Neural crest cell (in vitro differentiated cells): ENCODE measurements at regions not wholly inside any gene's neighbourhood (a gene's known extent, or its start where the extent isn't known, plus 50 kb on each side); places are given as distances from the start of the nearest gene placed in this dataset.

Experiments
- DNase-seq: peaks from one replicate; pipeline ENCODE4 v3.0.0; 2021; ENCODE audit warnings: low read depth, mixed read lengths, low spot score
- H3K27ac Mint-ChIP-seq: one replicate; pipeline ENCODE4 v1.8.0; 2021; ENCODE audit warnings: mild to moderate bottlenecking, mixed read lengths; ENCODE audit not compliant: unreplicated experiment
- H3K27me3 Mint-ChIP-seq: 2 replicates; pipeline ENCODE4 v1.8.0; 2021; ENCODE audit warnings: low read depth, mild to moderate bottlenecking, mixed read lengths
- H3K36me3 Mint-ChIP-seq: 2 replicates; pipeline ENCODE4 v1.8.0; 2021; ENCODE audit warnings: low read depth, mild to moderate bottlenecking, mixed read lengths
- H3K4me1 Mint-ChIP-seq: 2 replicates; pipeline ENCODE4 v1.8.0; 2021; ENCODE audit warnings: mixed read lengths
- H3K4me3 Mint-ChIP-seq: one replicate; pipeline ENCODE4 v1.8.0; 2021; ENCODE audit warnings: mild to moderate bottlenecking, mixed read lengths
- H3K9me3 Mint-ChIP-seq: 2 replicates; pipeline ENCODE4 v1.8.0; 2021; ENCODE audit warnings: mixed read lengths
- TF ChIP-seq, protein P1 (sequence below): fragments of 200-600 bp; sonication (generic); conservative IDR thresholded peaks from 2 replicates; pipeline ENCODE4 v1.5.0; 2021; ENCODE audit warnings: antibody characterized with exemption, mild to moderate bottlenecking

DNA sequence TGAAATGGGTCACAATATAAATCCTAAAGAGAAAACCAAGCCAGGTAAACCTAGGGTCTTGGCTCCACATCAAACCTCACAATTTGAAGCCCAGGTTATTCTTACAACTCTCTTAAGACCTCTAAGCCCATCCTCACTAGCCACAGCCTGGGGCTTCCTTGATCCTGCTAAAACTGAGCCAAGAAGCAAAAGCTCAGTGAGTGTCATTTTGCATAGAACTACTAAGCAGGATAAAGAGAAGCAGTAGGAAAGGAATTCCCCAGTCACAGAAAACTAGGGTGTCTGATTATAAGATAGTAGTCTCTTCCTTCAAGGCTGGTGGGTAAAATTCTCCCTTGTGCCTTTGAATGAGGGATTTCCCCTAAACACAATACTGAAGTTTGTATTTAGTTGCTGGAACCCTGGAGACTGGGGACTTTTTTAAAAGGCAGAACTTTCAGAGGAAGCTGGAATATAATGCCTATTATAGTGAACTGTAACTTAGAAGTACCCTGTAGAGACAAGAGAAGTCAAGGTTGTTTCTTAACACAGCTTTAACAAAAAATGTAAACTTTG is 196.6 kb upstream of the KIAA1217 start:
- Mint-ChIP-seq H3K4me3 (no peak overlapping the region), H3K27ac (no peak overlapping the region), H3K27me3 (no peaks in the 10 kb centered on the region), H3K9me3 (peaks cover 3% of the 10 kb centered on the region), H3K36me3 (no peaks in the 10 kb centered on the region), H3K4me1 (peaks cover 26% of the 10 kb centered on the region)
- DNase-seq: no peak
- TF ChIP-seq, protein P1, sequence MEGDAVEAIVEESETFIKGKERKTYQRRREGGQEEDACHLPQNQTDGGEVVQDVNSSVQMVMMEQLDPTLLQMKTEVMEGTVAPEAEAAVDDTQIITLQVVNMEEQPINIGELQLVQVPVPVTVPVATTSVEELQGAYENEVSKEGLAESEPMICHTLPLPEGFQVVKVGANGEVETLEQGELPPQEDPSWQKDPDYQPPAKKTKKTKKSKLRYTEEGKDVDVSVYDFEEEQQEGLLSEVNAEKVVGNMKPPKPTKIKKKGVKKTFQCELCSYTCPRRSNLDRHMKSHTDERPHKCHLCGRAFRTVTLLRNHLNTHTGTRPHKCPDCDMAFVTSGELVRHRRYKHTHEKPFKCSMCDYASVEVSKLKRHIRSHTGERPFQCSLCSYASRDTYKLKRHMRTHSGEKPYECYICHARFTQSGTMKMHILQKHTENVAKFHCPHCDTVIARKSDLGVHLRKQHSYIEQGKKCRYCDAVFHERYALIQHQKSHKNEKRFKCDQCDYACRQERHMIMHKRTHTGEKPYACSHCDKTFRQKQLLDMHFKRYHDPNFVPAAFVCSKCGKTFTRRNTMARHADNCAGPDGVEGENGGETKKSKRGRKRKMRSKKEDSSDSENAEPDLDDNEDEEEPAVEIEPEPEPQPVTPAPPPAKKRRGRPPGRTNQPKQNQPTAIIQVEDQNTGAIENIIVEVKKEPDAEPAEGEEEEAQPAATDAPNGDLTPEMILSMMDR: no peak

DNA sequence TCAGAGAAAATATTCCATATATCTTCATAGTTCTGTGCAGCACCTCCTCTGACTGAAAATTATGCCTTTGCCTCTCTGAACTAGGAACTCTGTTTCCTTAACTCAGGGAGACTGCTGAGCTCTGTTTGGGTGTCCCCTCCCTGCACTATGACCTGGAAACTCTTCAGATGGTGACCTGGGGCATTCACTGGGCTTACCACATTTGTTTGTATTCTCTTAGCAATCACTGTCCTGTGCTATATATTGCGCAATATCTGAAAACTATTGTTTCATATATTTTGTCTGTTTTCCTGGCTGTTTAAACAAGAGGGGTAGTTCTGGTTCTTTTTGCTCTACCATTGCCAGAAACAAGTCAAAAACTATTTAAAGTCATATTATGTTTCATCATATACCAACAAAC is 181.8 kb upstream of the KIAA1217 start:
- Mint-ChIP-seq H3K36me3 (no peaks in the 10 kb centered on the region), H3K9me3 (no peaks in the 10 kb centered on the region), H3K27me3 (no peaks in the 10 kb centered on the region), H3K27ac (no peak overlapping the region), H3K4me3 (no peak overlapping the region), H3K4me1 (no peaks in the 10 kb centered on the region)
- DNase-seq: no peak
- TF ChIP-seq, protein P1: no peak

DNA sequence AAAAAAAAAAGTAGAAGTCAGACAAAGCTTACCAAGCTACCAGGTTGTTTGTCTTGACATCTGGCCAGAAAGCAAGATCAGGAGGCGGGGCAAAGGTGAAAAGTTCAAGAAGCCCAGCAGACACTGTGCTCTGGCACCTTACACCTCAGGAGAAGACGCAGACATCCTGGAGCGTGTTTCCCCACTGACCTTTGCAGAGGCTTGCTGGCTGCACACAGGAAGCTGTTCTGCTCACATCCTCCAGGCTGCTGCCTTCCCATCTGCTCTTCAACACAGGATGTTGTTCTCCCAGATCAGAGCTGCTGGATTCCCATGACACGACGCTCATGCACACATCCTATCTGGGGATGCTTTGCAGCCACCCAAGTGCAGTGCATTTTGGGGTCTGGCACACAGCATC is 174.4 kb upstream of the KIAA1217 start:
- no peaks in the 10 kb centered on the region for H3K36me3 Mint-ChIP-seq

DNA sequence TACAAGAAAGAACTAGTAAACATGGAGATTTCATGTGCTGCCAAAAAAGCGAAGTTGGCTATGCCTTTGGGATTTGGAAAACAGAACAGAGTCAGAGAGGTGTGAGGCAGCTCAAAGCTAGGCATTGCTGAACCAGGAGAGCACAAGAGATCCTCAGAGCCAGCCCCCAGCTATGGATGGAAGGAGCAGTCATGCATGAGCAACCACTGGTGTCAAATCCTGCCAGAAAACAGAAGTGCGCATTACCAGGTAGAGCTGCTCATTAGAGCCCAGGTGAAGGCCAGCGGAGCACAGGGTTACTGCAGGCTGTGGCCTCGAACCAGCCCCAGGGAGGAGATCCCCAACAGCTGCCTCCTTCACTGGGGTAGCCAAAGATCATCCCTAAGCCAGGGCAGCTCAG is 173.2 kb upstream of the KIAA1217 start:
- no peak for DNase-seq
- Mint-ChIP-seq H3K4me1 (peaks cover 7% of the 10 kb centered on the region), H3K36me3 (no peaks in the 10 kb centered on the region), H3K4me3 (no peak overlapping the region), H3K27ac (no peak overlapping the region), H3K9me3 (no peaks in the 10 kb centered on the region), H3K27me3 (no peaks in the 10 kb centered on the region)
- TF ChIP-seq, protein P1: no peak

More for the DNA sequence above, 174.4 kb upstream of the KIAA1217 start:
- no peak for DNase-seq
- Mint-ChIP-seq H3K4me1 (peaks cover 7% of the 10 kb centered on the region), H3K9me3 (no peaks in the 10 kb centered on the region), H3K27me3 (no peaks in the 10 kb centered on the region), H3K4me3 (no peak overlapping the region), H3K27ac (no peak overlapping the region)
- TF ChIP-seq, protein P1: no peak

DNA sequence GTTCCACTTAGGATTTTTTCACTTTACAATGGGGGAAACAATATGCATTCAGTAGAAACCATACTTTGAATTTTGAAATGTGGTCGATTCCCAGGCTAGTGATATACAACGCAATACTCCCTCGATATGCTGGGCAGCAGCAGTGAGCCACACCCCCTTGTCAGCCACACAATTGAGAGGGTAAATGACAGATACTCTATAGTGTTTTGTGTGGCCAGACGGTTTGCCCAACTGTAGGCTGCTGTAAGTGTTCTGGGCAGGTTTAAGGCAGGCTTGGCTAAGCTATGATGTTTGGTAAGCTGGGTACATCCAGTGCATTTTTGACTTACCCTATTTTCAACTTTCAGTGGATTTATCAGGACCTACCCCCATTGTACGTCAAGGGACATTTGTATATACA is 169.6 kb upstream of the KIAA1217 start:
- H3K27ac Mint-ChIP-seq: no peak overlapping the region
- TF ChIP-seq, protein P1: no peak
- no peak for DNase-seq
- H3K4me1 Mint-ChIP-seq: peaks cover 18% of the 10 kb centered on the region
- H3K9me3 Mint-ChIP-seq: no peaks in the 10 kb centered on the region
- H3K27me3 Mint-ChIP-seq: peaks cover 4% of the 10 kb centered on the region
- no peaks in the 10 kb centered on the region for H3K36me3 Mint-ChIP-seq
- no peak overlapping the region for H3K4me3 Mint-ChIP-seq
